GM03348 (cell line): ENCODE measurements at regions not wholly inside any gene's neighbourhood (a gene's known extent, or its start where the extent isn't known, plus 50 kb on each side); places are given as distances from the start of the nearest gene placed in this dataset.
"Not testable (repeated sequence)": the region's sequence is repeated elsewhere in the genome, so short reads cannot be mapped to it uniquely, and the experiment has no call there.

ENCODE experiments used
- DNase-seq: peaks from one replicate; pipeline ENCODE4 v3.0.0; 2012; ENCODE audit warnings: low spot score

GRCh38 chr4:28225689-28226353 lies 1365.2 kb downstream of the STIM2 start:
- DNase-seq: no peak

GRCh38 chr4:28226962-28227361 lies 1366.3 kb downstream of the STIM2 start:
- no peak for DNase-seq

- no peak for DNase-seq
Observed at GRCh38 chr4:28227764-28228163, 1367.1 kb downstream of the STIM2 start.

- DNase-seq: peak; percentile 42
Observed at GRCh38 chr4:28228561-28229491, 1368.2 kb downstream of the STIM2 start.

- no peak for DNase-seq
Observed at GRCh38 chr4:28232376-28232775, 1371.7 kb downstream of the STIM2 start.

- DNase-seq: no peak
Observed at GRCh38 chr4:28232951-28233350, 1372.3 kb downstream of the STIM2 start.

GRCh38 chr4:28233724-28234123 lies 1373.1 kb downstream of the STIM2 start:
- no peak for DNase-seq

GRCh38 chr4:28238876-28239275 lies 1378.2 kb downstream of the STIM2 start:
- no peak for DNase-seq

GRCh38 chr4:28241021-28241420 lies 1380.4 kb downstream of the STIM2 start:
- DNase-seq: no peak

- no peak for DNase-seq
Observed at GRCh38 chr4:28247805-28248204, 1387.2 kb downstream of the STIM2 start.

GRCh38 chr4:28248269-28248668 lies 1387.6 kb downstream of the STIM2 start:
- DNase-seq: no peak

GRCh38 chr4:28250646-28251045 lies 1390.0 kb downstream of the STIM2 start:
- no peak for DNase-seq

GRCh38 chr4:28251831-28252230 lies 1391.2 kb downstream of the STIM2 start:
- no peak for DNase-seq

GRCh38 chr4:28254003-28254402 lies 1393.4 kb downstream of the STIM2 start:
- no peak for DNase-seq

- DNase-seq: no peak
Observed at GRCh38 chr4:28256295-28256694, 1395.7 kb downstream of the STIM2 start.

GRCh38 chr4:28259951-28260350 lies 1399.3 kb downstream of the STIM2 start:
- DNase-seq: no peak

- no peak for DNase-seq
Observed at GRCh38 chr4:28267166-28267565, 1406.5 kb downstream of the STIM2 start.

- DNase-seq: no peak
Observed at GRCh38 chr4:28269426-28269825, 1408.8 kb downstream of the STIM2 start.

GRCh38 chr4:28277931-28278330 lies 1417.3 kb downstream of the STIM2 start:
- no peak for DNase-seq

- no peak for DNase-seq
Observed at GRCh38 chr4:28278676-28279075, 1418.0 kb downstream of the STIM2 start.

- DNase-seq: no peak
Observed at GRCh38 chr4:28279249-28279648, 1418.6 kb downstream of the STIM2 start.

- DNase-seq: not testable (repeated sequence)
Observed at GRCh38 chr4:28286266-28286665, 1425.6 kb downstream of the STIM2 start.

GRCh38 chr4:28287831-28288233 lies 1427.2 kb downstream of the STIM2 start:
- peak; percentile 80 for DNase-seq
